ENCODE measurements at regions not wholly inside any gene's neighbourhood (a gene's known extent, or its start where the extent isn't known, plus 50 kb on each side); places are given as distances from the start of the nearest gene placed in this dataset.

DNA sequence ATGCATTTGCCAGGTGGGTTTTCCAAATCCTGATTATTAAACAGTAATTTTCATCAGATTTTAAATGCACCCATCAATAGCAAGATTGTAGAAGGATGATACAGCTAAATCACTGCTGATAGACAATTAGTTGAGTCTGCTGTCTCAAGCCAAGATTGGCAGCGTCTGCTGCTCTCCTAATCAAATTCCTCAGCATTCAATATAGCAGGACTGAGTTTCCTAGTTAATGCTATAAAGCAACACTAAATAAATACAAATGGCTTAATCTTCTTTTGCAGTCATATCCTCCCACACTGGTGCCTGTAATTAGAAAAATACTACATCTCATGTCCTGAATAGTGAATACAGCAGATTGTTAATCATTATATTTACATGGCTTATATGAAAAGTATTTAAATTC, 1028.8 kb downstream of the ADGRL2 start:
- no peaks in the 10 kb centered on the region for H3K9me3 ChIP-seq (ENCODE audit: insufficient read depth, low read depth, low read length)
- no CpG with 5 or more reads among the region's 1 CpG for WGBS (ENCODE audit: extremely low coverage, insufficient coverage, insufficient read length)
- H3K27me3 ChIP-seq (ENCODE audit: insufficient read depth, low read length): no peaks in the 10 kb centered on the region
- H3K23ac ChIP-seq (ENCODE audit: low read length): no peak overlapping the region
- no peaks in the 10 kb centered on the region for H3K36me3 ChIP-seq (ENCODE audit: control insufficient read depth in 1 of 2, insufficient read depth in 2 of 2, low read length in 2 of 2)
- no peak overlapping the region for H3K4me3 ChIP-seq (ENCODE audit: low read depth, low read length)
- no peaks in the 10 kb centered on the region for H3K79me2 ChIP-seq (ENCODE audit: control insufficient read depth, insufficient read depth, low read length, poor library complexity)
- H2BK120ac ChIP-seq (ENCODE audit: insufficient read depth, low read length, poor library complexity): no peak overlapping the region
- no peak overlapping the region for H2AK5ac ChIP-seq (ENCODE audit: low read length)
- no peak overlapping the region for H3K27ac ChIP-seq (ENCODE audit: low read depth, low read length)
- no peak overlapping the region for H2AFZ ChIP-seq (ENCODE audit: insufficient read depth, low read length, poor library complexity)
- no peak overlapping the region for H3K14ac ChIP-seq (ENCODE audit: low read length)
- no peaks in the 10 kb centered on the region for H3K4me1 ChIP-seq (ENCODE audit: control insufficient read depth in 1 of 2, insufficient read depth in 2 of 2, low read length in 2 of 2)
- no peak overlapping the region for H4K91ac ChIP-seq (ENCODE audit: low read depth, low read length)
- no peak overlapping the region for H2BK12ac ChIP-seq (ENCODE audit: low read length)
- H3K18ac ChIP-seq (ENCODE audit: low read length): no peak overlapping the region
- no peak overlapping the region for H4K8ac ChIP-seq (ENCODE audit: low read depth, low read length)
- no peak overlapping the region for H3K4ac ChIP-seq (ENCODE audit: low read depth, low read length)
- H4K12ac ChIP-seq (ENCODE audit: low read depth, low read length): no peak overlapping the region
- no peaks in the 10 kb centered on the region for H3K79me1 ChIP-seq (ENCODE audit: low read length)
- H3K9ac ChIP-seq (ENCODE audit: low read length): no peak overlapping the region
- DNase-seq: no peak
- H3K4me2 ChIP-seq (ENCODE audit: low read length): no peak overlapping the region
- H2BK5ac ChIP-seq (ENCODE audit: low read depth, low read length, poor library complexity): no peak overlapping the region

DNA sequence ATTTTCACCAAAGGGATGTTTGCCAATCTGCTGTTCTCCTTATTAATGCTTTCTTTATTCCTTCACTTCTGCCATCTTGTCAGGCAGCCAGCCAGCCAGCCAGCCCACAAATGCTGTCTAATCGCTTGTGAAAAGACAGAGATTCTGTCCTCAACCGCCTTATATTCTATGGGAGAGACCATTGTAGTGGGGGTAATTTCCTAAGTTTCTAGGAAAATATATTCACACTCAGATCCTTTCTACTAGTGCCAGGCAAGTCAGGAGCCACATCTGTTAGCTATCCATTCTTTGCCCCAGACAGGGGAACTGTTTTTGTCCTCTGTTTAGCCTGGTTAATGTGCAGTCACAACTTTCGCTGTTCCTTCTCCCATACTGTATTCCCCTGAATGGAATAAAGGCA, 1023.1 kb downstream of the ADGRL2 start:
- no peak for DNase-seq
- Histone ChIP-seq H3K36me3 (ENCODE audit: control insufficient read depth in 1 of 2, insufficient read depth in 2 of 2, low read length in 2 of 2) (no peaks in the 10 kb centered on the region), H2BK120ac (ENCODE audit: insufficient read depth, low read length, poor library complexity) (no peak overlapping the region), H3K4me1 (ENCODE audit: control insufficient read depth in 1 of 2, insufficient read depth in 2 of 2, low read length in 2 of 2) (no peaks in the 10 kb centered on the region), H3K4me2 (ENCODE audit: low read length) (no peak overlapping the region), H3K27me3 (ENCODE audit: insufficient read depth, low read length) (no peaks in the 10 kb centered on the region), H3K9me3 (ENCODE audit: insufficient read depth, low read depth, low read length) (no peaks in the 10 kb centered on the region), H3K14ac (ENCODE audit: low read length) (no peak overlapping the region), H3K23ac (ENCODE audit: low read length) (no peak overlapping the region), H3K4ac (ENCODE audit: low read depth, low read length) (no peak overlapping the region), H2BK12ac (ENCODE audit: low read length) (no peak overlapping the region), H2AK5ac (ENCODE audit: low read length) (no peak overlapping the region), H3K79me2 (ENCODE audit: control insufficient read depth, insufficient read depth, low read length, poor library complexity) (no peaks in the 10 kb centered on the region), H2BK5ac (ENCODE audit: low read depth, low read length, poor library complexity) (no peak overlapping the region), H3K18ac (ENCODE audit: low read length) (no peak overlapping the region), H3K9ac (ENCODE audit: low read length) (no peak overlapping the region), H2AFZ (ENCODE audit: insufficient read depth, low read length, poor library complexity) (no peak overlapping the region), H4K12ac (ENCODE audit: low read depth, low read length) (no peak overlapping the region), H3K27ac (ENCODE audit: low read depth, low read length) (no peak overlapping the region), H3K4me3 (ENCODE audit: low read depth, low read length) (no peak overlapping the region), H4K8ac (ENCODE audit: low read depth, low read length) (no peak overlapping the region), H3K79me1 (ENCODE audit: low read length) (no peaks in the 10 kb centered on the region), H4K91ac (ENCODE audit: low read depth, low read length) (no peak overlapping the region)
- no CpG with 5 or more reads among the region's 3 CpGs for WGBS (ENCODE audit: extremely low coverage, insufficient coverage, insufficient read length)

DNA sequence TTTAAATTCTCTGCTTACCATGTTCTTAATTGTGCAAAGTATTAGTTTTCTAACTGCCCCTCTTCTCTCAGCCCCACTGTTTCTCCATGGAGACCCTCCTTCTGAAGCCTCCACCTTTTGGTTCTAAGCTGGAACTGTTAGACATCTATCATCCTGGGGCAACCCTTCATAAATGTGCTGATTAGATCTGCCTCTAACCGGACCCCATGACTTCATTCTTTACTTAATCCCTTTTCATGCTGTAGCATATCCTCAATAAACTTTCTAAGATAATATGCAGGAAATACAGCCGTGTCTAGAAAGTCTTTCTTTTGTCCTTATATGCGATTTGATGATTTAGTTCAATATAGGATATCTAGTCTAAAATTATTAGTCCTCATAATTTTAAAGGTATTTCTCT, 1020.1 kb downstream of the ADGRL2 start:
- DNase-seq: no peak
- WGBS (ENCODE audit: extremely low coverage, insufficient coverage, insufficient read length): no CpG with 5 or more reads among the region's 3 CpGs

DNA sequence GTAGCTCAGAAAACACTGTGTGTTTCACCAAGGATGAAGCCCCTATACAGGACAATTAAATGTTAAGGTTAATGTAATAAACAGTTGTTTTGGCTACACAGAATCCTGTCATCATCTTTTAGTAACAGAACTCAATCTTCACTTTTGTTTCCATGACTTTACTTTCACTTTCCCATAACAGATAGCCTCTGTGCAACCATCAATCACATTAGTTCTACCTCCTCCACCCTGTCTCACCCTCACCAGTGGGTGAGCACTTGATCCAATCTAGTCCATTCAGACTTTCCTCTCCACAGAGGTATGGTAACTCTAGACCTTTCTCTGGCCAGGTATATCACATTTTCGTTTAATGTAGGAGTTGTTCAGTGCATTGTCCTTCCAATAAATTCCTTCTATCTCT, 1018.5 kb downstream of the ADGRL2 start:
- no peak overlapping the region for H3K23ac ChIP-seq (ENCODE audit: low read length)
- no peak overlapping the region for H3K4ac ChIP-seq (ENCODE audit: low read depth, low read length)
- H4K8ac ChIP-seq (ENCODE audit: low read depth, low read length): no peak overlapping the region
- WGBS (ENCODE audit: extremely low coverage, insufficient coverage, insufficient read length): no CpG with 5 or more reads among the region's 1 CpG
- DNase-seq: no peak
- H3K4me3 ChIP-seq (ENCODE audit: low read depth, low read length): no peak overlapping the region
- H2BK5ac ChIP-seq (ENCODE audit: low read depth, low read length, poor library complexity): no peak overlapping the region
- H4K12ac ChIP-seq (ENCODE audit: low read depth, low read length): no peak overlapping the region
- H3K79me1 ChIP-seq (ENCODE audit: low read length): no peaks in the 10 kb centered on the region
- no peaks in the 10 kb centered on the region for H3K9me3 ChIP-seq (ENCODE audit: insufficient read depth, low read depth, low read length)
- no peak overlapping the region for H2BK120ac ChIP-seq (ENCODE audit: insufficient read depth, low read length, poor library complexity)
- H3K27me3 ChIP-seq (ENCODE audit: insufficient read depth, low read length): no peaks in the 10 kb centered on the region
- H3K18ac ChIP-seq (ENCODE audit: low read length): no peak overlapping the region
- H3K27ac ChIP-seq (ENCODE audit: low read depth, low read length): no peak overlapping the region
- H4K91ac ChIP-seq (ENCODE audit: low read depth, low read length): no peak overlapping the region
- no peaks in the 10 kb centered on the region for H3K79me2 ChIP-seq (ENCODE audit: control insufficient read depth, insufficient read depth, low read length, poor library complexity)
- H3K36me3 ChIP-seq (ENCODE audit: control insufficient read depth in 1 of 2, insufficient read depth in 2 of 2, low read length in 2 of 2): no peaks in the 10 kb centered on the region
- no peaks in the 10 kb centered on the region for H3K4me1 ChIP-seq (ENCODE audit: control insufficient read depth in 1 of 2, insufficient read depth in 2 of 2, low read length in 2 of 2)
- H3K9ac ChIP-seq (ENCODE audit: low read length): no peak overlapping the region
- H3K4me2 ChIP-seq (ENCODE audit: low read length): no peak overlapping the region
- no peak overlapping the region for H3K14ac ChIP-seq (ENCODE audit: low read length)
- H2AK5ac ChIP-seq (ENCODE audit: low read length): no peak overlapping the region
- no peak overlapping the region for H2BK12ac ChIP-seq (ENCODE audit: low read length)
- no peak overlapping the region for H2AFZ ChIP-seq (ENCODE audit: insufficient read depth, low read length, poor library complexity)

More for the DNA sequence above, 1020.1 kb downstream of the ADGRL2 start:
- no peak overlapping the region for H3K4ac ChIP-seq (ENCODE audit: low read depth, low read length)
- no peak overlapping the region for H3K23ac ChIP-seq (ENCODE audit: low read length)
- no peaks in the 10 kb centered on the region for H3K9me3 ChIP-seq (ENCODE audit: insufficient read depth, low read depth, low read length)
- H3K27me3 ChIP-seq (ENCODE audit: insufficient read depth, low read length): no peaks in the 10 kb centered on the region
- no peak overlapping the region for H3K4me3 ChIP-seq (ENCODE audit: low read depth, low read length)
- no peak overlapping the region for H4K12ac ChIP-seq (ENCODE audit: low read depth, low read length)
- no peak overlapping the region for H3K4me2 ChIP-seq (ENCODE audit: low read length)
- no peaks in the 10 kb centered on the region for H3K4me1 ChIP-seq (ENCODE audit: control insufficient read depth in 1 of 2, insufficient read depth in 2 of 2, low read length in 2 of 2)
- no peak overlapping the region for H4K91ac ChIP-seq (ENCODE audit: low read depth, low read length)
- no peak overlapping the region for H2BK120ac ChIP-seq (ENCODE audit: insufficient read depth, low read length, poor library complexity)
- no peak overlapping the region for H4K8ac ChIP-seq (ENCODE audit: low read depth, low read length)
- H2AK5ac ChIP-seq (ENCODE audit: low read length): no peak overlapping the region
- H3K36me3 ChIP-seq (ENCODE audit: control insufficient read depth in 1 of 2, insufficient read depth in 2 of 2, low read length in 2 of 2): no peaks in the 10 kb centered on the region
- no peak overlapping the region for H2AFZ ChIP-seq (ENCODE audit: insufficient read depth, low read length, poor library complexity)
- no peaks in the 10 kb centered on the region for H3K79me1 ChIP-seq (ENCODE audit: low read length)
- H3K14ac ChIP-seq (ENCODE audit: low read length): no peak overlapping the region
- no peak overlapping the region for H3K9ac ChIP-seq (ENCODE audit: low read length)
- no peaks in the 10 kb centered on the region for H3K79me2 ChIP-seq (ENCODE audit: control insufficient read depth, insufficient read depth, low read length, poor library complexity)
- H2BK12ac ChIP-seq (ENCODE audit: low read length): no peak overlapping the region
- H3K18ac ChIP-seq (ENCODE audit: low read length): no peak overlapping the region
- H2BK5ac ChIP-seq (ENCODE audit: low read depth, low read length, poor library complexity): no peak overlapping the region
- no peak overlapping the region for H3K27ac ChIP-seq (ENCODE audit: low read depth, low read length)
